Thyroid gland (tissue), 4 donors: ENCODE measurements at regions not wholly inside any gene's neighbourhood (a gene's known extent, or its start where the extent isn't known, plus 50 kb on each side); places are given as distances from the start of the nearest gene placed in this dataset.

Experiments
- CTCF ChIP-seq, 6 experiments: fragments of 200-600 bp in 3 of 6; fragments of 450-650 bp in 3 of 6; sonication (generic) in 3 of 6; IDR thresholded peaks; one replicate each; pipeline ENCODE4 v1.5.1; 2016 to 2019; ENCODE audit warnings: antibody characterized with exemption in 6 of 6, mild to moderate bottlenecking in 2 of 6, inconsistent platforms in 1 of 6, moderate library complexity in 1 of 6
- POLR2A ChIP-seq, 2 donors: fragments of 450-650 bp; IDR thresholded peaks; one replicate each; pipeline ENCODE4 v1.6.1; 2017; ENCODE audit warnings: antibody characterized with exemption in 2 of 2, mild to moderate bottlenecking in 2 of 2, moderate library complexity in 1 of 2

- TF ChIP-seq POLR2A (IDR thresholded peaks at IDR 0.05), result no peak
- TF ChIP-seq CTCF (IDR thresholded peaks at IDR 0.05), result no peak
Measured at GRCh38 chr6:1203546-1203945, 108.4 kb upstream of the FOXQ1 start.
